ENCODE measurements at regions not wholly inside any gene's neighbourhood (a gene's known extent, or its start where the extent isn't known, plus 50 kb on each side); places are given as distances from the start of the nearest gene placed in this dataset.

DNA sequence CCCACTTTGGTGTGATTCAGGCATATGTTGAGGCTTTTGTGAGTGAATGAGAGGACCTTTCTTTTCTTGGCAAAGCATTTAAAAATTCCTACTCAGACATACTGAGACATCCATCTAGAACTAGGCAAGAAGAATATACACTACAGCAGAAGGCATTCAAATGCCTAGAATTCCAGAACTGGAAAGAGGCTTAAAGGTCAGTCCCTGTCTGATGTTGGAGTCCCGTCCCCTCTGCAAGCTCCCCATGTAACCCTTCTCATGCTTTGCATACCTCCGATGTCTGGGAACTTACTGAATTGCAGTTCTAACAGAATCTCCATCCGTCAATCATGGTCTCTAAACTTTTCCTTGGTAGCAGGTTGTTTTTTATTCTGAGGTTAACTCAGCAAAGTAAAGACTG is 152.9 kb downstream of the ATP6V1G3 start:
- H3K9me3 ChIP-seq (ENCODE audit: insufficient read depth in 2 of 2, low read depth in 1 of 2, low read length in 1 of 2) = no peaks in the 10 kb centered on the region
- H3K18ac ChIP-seq (ENCODE audit: extremely low read depth, low read length) = no peak overlapping the region
- H3K23me2 ChIP-seq (ENCODE audit: low read depth, low read length) = no peaks in the 10 kb centered on the region
- H4K20me1 ChIP-seq (replicated peaks in 1 of 2; ENCODE audit: control insufficient read depth in 1 of 2, insufficient read depth in 2 of 2, low read length in 2 of 2) = no peaks in the 10 kb centered on the region
- DNase-seq (ENCODE audit: low read depth in 1 of 2, low spot score in 2 of 2) (no peak), FAIRE-seq (no peak)
- TF ChIP-seq SIRT6 (IDR thresholded peaks at IDR 0.05; ENCODE audit: low read length) = no peak
- TF ChIP-seq, protein P1, sequence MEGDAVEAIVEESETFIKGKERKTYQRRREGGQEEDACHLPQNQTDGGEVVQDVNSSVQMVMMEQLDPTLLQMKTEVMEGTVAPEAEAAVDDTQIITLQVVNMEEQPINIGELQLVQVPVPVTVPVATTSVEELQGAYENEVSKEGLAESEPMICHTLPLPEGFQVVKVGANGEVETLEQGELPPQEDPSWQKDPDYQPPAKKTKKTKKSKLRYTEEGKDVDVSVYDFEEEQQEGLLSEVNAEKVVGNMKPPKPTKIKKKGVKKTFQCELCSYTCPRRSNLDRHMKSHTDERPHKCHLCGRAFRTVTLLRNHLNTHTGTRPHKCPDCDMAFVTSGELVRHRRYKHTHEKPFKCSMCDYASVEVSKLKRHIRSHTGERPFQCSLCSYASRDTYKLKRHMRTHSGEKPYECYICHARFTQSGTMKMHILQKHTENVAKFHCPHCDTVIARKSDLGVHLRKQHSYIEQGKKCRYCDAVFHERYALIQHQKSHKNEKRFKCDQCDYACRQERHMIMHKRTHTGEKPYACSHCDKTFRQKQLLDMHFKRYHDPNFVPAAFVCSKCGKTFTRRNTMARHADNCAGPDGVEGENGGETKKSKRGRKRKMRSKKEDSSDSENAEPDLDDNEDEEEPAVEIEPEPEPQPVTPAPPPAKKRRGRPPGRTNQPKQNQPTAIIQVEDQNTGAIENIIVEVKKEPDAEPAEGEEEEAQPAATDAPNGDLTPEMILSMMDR (IDR thresholded peaks at IDR 0.05; ENCODE audit: control extremely low read depth in 1 of 3, insufficient read depth in 1 of 3, low read depth in 1 of 3, low read length in 3 of 3) = no peak
- no peak overlapping the region for H3K4me2 ChIP-seq (ENCODE audit: insufficient read depth in 1 of 2, low read depth in 2 of 2, low read length in 2 of 2)
- no peaks in the 10 kb centered on the region for H3K79me1 ChIP-seq (ENCODE audit: low read depth, low read length)
- no peak overlapping the region for H4K91ac ChIP-seq (replicated peaks; ENCODE audit: insufficient read length, low read length)
- H3K4me1 ChIP-seq (replicated peaks in 1 of 4; ENCODE audit: control insufficient read depth in 3 of 4, insufficient read depth in 4 of 4, low read length in 3 of 4) = no peaks in the 10 kb centered on the region
- WGBS, 2 experiments (ENCODE audit: extremely low coverage in 1 of 2, insufficient coverage in 1 of 2, insufficient read length in 1 of 2, insufficient replicate concordance in 2 of 2, low coverage in 1 of 2, low lambda C conversion rate in 2 of 2, missing lambda C conversion rate in 1 of 2) = 83% methylated on average over 3 of the region's 3 CpGs; no CpG with 5 or more reads in 1 of the 2 experiments
- no peak overlapping the region for H3K56ac ChIP-seq (replicated peaks; ENCODE audit: insufficient read length, low read depth, low read length)
- H3K14ac ChIP-seq (ENCODE audit: insufficient read length) = no peak overlapping the region
- H3K4me3 ChIP-seq (ENCODE audit: extremely low read depth in 1 of 4, insufficient read depth in 2 of 4, low read depth in 3 of 4, low read length in 4 of 4) = no peak overlapping the region
- H3K9ac ChIP-seq (replicated peaks in 1 of 4; ENCODE audit: extremely low read depth in 1 of 4, low read depth in 3 of 4, low read length in 3 of 4) = no peak overlapping the region
- H3K4ac ChIP-seq (replicated peaks; ENCODE audit: insufficient read length, low read depth, low read length) = no peak overlapping the region
- no peak overlapping the region for H4K5ac ChIP-seq (ENCODE audit: insufficient read length, low read depth, low read length)
- no peaks in the 10 kb centered on the region for H3K36me3 ChIP-seq (ENCODE audit: control insufficient read depth in 2 of 4, insufficient read depth in 4 of 4, low read length in 3 of 4)
- no peak overlapping the region for H2AK5ac ChIP-seq (ENCODE audit: low read depth, low read length)
- CTCF ChIA-PET (ENCODE audit: partially characterized antibody) = interaction anchor here (1.2 to 1.7 kb wide), 2 partner anchors 17 to 29 kb away, joined by 3 to 6 read pairs; no protein-coding TSS in a partner anchor
- H2BK5ac ChIP-seq (ENCODE audit: low read depth, low read length) = no peak overlapping the region
- H2BK12ac ChIP-seq (ENCODE audit: low read depth, low read length) = no peak overlapping the region
- no peaks in the 10 kb centered on the region for H3K27me3 ChIP-seq (replicated peaks in 1 of 4; ENCODE audit: control insufficient read depth in 3 of 4, extremely low read depth in 1 of 4, insufficient read depth in 3 of 4, low read length in 3 of 4)
- POLR2A ChIA-PET (ENCODE audit: partially characterized antibody) = no interaction called here
- H2BK20ac ChIP-seq (ENCODE audit: low read length) = no peak overlapping the region
- H2BK15ac ChIP-seq (ENCODE audit: low read length) = no peak overlapping the region
- no peak overlapping the region for H3K27ac ChIP-seq (ENCODE audit: low read depth, low read length)
- H2AFZ ChIP-seq (ENCODE audit: low read length) = no peak overlapping the region
- H4K8ac ChIP-seq (ENCODE audit: extremely low read depth, insufficient read depth, low read length) = no peak overlapping the region
- H3K23ac ChIP-seq (ENCODE audit: insufficient read length) = no peak overlapping the region
- H2BK120ac ChIP-seq (replicated peaks; ENCODE audit: low read depth, low read length) = no peak overlapping the region
- no peaks in the 10 kb centered on the region for H3K79me2 ChIP-seq (ENCODE audit: control insufficient read depth in 1 of 2, insufficient read depth in 2 of 2, low read length in 2 of 2)

All from H1 (cell line).